HUES48 (cell line): ENCODE measurements at regions not wholly inside any gene's neighbourhood (a gene's known extent, or its start where the extent isn't known, plus 50 kb on each side); places are given as distances from the start of the nearest gene placed in this dataset.

Experiments used
- H3K27ac ChIP-seq: one replicate; pipeline ENCODE4 v1.7.0; 2013; ENCODE audit warnings: low read depth, low read length, inconsistent platforms
- H3K27me3 ChIP-seq: 2 replicates; pipeline ENCODE4 v1.6.1; 2013; ENCODE audit warnings: mild to moderate bottlenecking, low read length; ENCODE audit not compliant: control insufficient read depth, insufficient read depth
- H3K36me3 ChIP-seq: 2 replicates; pipeline ENCODE4 v1.6.1; 2013; ENCODE audit warnings: low read length; ENCODE audit not compliant: control insufficient read depth, insufficient read depth
- H3K4me1 ChIP-seq: 2 replicates; pipeline ENCODE4 v1.6.1; 2013; ENCODE audit warnings: mild to moderate bottlenecking, low read length; ENCODE audit not compliant: control insufficient read depth, insufficient read depth
- H3K4me3 ChIP-seq: 2 replicates; pipeline ENCODE4 v1.5.1; 2013; ENCODE audit warnings: mild to moderate bottlenecking, low read depth, low read length
- H3K9ac ChIP-seq: 2 replicates; pipeline ENCODE4 v1.6.1; 2013; ENCODE audit warnings: mild to moderate bottlenecking, low read depth, low read length, moderate library complexity
- H3K9me3 ChIP-seq: 2 replicates; pipeline ENCODE4 v1.6.1; 2013; ENCODE audit warnings: low read length; ENCODE audit not compliant: control insufficient read depth, insufficient read depth

- H3K36me3 ChIP-seq: no peaks in the 10 kb centered on the region
- H3K4me3 ChIP-seq: no peak overlapping the region
- no peaks in the 10 kb centered on the region for H3K27me3 ChIP-seq
- H3K27ac ChIP-seq: no peak overlapping the region
- peaks cover 2% of the 10 kb centered on the region; the same call in 1 of the 2 replicates for H3K4me1 ChIP-seq
- no peak overlapping the region for H3K9ac ChIP-seq
- no peaks in the 10 kb centered on the region for H3K9me3 ChIP-seq
Observed at GRCh38 chr15:58235961-58236360, 97.8 kb downstream of the AQP9 start.

DNA sequence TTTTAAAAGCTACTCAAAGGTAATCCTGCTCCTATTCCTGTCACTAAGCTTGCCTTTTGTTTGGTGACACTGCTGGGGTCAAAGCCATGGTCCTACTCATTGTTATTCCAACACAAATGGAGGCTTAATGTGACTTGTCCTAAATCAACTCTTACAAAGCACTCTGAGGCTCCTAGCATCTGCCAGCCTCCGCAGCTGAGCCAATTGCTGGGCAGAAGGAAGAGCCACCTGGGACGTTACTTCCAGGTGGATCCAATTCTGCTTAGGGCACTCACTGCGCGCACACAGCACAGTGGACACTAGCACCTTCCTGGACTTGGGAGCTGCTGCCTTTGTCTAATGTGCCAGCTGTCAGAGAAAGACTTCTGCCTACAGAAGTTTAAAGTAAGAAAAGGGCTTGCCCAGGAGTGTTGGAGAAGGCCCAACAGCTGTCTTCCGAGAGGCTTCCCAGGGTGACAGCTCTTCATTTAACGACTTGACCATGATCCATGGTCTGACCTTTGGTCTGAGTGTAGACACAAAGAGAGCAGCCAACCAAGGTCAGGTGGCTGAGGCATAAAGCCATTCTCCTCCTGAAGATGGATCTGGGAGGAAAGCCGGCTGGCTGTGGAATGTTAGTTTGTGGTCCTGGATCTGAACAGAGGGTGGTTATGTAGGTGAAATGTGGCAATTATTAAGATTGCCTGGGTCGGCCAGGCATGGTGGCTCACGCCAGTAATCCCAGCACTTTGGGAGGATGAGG, 102.2 kb downstream of the AQP9 start:
- Histone ChIP-seq H3K27ac (no peak overlapping the region), H3K27me3 (no peaks in the 10 kb centered on the region), H3K9me3 (no peaks in the 10 kb centered on the region), H3K4me3 (no peak overlapping the region), H3K36me3 (no peaks in the 10 kb centered on the region), H3K9ac (no peak overlapping the region), H3K4me1 (no peaks in the 10 kb centered on the region)

DNA sequence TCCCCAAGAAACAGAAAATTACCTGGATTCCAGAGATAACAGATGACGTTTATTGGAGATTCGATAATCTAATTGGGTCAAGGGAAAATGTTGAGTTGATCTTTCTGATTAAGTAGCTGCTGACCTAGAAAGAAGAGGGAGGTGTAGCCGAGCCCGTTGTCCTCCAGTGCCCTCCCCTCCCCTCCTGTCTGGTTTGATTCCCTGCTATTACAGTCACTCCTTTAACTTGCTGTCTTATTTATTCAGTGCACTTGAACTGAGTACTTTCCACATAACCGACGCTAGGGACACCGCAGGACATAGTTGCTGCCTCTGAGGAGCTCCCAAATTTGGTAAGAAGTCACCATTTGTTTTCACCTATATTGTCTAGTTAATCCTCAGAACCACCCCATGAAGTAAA, 103.7 kb downstream of the AQP9 start:
- Histone ChIP-seq H3K9ac (no peak overlapping the region), H3K9me3 (no peaks in the 10 kb centered on the region), H3K27ac (no peak overlapping the region), H3K36me3 (no peaks in the 10 kb centered on the region), H3K4me3 (no peak overlapping the region), H3K4me1 (no peaks in the 10 kb centered on the region), H3K27me3 (no peaks in the 10 kb centered on the region)

GRCh38 chr15:58243070-58243469, 104.9 kb downstream of the AQP9 start:
- H3K9ac ChIP-seq: no peak overlapping the region
- H3K4me3 ChIP-seq: no peak overlapping the region
- no peak overlapping the region for H3K27ac ChIP-seq
- H3K4me1 ChIP-seq: no peaks in the 10 kb centered on the region
- no peaks in the 10 kb centered on the region for H3K36me3 ChIP-seq
- no peaks in the 10 kb centered on the region for H3K9me3 ChIP-seq
- no peaks in the 10 kb centered on the region for H3K27me3 ChIP-seq

GRCh38 chr15:58244536-58244935, 106.4 kb downstream of the AQP9 start:
- Histone ChIP-seq H3K4me1 (no peaks in the 10 kb centered on the region), H3K27ac (no peak overlapping the region), H3K36me3 (no peaks in the 10 kb centered on the region), H3K9me3 (no peaks in the 10 kb centered on the region), H3K4me3 (no peak overlapping the region), H3K9ac (no peak overlapping the region), H3K27me3 (no peaks in the 10 kb centered on the region)

GRCh38 chr15:58246041-58246440, 107.9 kb downstream of the AQP9 start:
- Histone ChIP-seq H3K36me3 (no peaks in the 10 kb centered on the region), H3K27ac (no peak overlapping the region), H3K9ac (no peak overlapping the region), H3K27me3 (no peaks in the 10 kb centered on the region), H3K4me1 (no peaks in the 10 kb centered on the region; the same call in 1 of the 2 replicates), H3K4me3 (no peak overlapping the region), H3K9me3 (no peaks in the 10 kb centered on the region)

DNA sequence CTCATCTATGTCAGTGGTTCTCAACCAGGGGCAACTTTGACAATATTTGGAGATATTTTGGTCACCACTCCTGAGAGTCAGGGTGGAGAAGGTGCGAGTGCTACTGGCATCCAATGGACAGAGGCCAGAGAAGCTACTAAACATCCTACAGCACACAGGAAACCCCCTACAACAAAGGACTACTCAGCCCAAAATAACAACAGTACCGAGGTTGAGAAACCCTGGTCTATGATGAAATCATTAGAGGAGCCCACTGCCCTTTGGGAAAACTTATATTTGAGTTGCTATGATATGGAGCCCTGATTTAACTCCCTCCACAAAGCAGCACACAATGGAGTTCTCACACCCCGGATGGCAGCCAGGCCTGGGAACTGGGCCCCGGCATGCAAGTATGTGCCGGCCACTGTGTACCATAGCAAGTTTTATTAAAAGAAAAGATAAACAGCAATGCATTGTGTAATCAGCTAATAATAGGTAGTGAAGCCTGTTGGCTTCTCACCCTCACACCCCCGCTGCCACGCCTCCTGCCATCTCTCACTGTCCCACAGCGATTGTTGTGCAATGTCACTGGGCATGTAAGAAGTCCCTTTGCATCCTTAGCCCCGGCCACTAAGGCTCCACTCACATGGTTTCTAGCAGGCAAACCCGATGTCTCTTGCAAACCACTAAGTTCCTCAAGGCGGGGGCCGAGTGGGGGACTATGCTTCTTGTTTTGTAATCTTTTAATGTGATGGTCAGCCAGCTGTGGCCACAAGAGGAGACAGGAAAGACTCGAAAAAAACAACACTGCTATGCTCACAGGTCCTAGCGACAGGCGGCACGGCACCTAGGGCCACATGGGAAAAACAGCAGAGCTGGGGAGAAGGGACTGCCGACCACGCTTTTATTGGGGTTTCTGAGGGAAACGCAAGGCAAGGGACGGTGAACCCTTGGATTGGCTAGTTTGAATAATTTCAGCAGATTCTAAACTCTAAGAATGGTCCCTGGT, 110.0 kb downstream of the AQP9 start:
- Histone ChIP-seq H3K27ac (no peak overlapping the region), H3K36me3 (no peaks in the 10 kb centered on the region), H3K9ac (no peak overlapping the region), H3K4me1 (no peaks in the 10 kb centered on the region; the same call in 1 of the 2 replicates), H3K9me3 (no peaks in the 10 kb centered on the region), H3K27me3 (no peaks in the 10 kb centered on the region), H3K4me3 (no peak overlapping the region)

- Histone ChIP-seq H3K9me3 (no peaks in the 10 kb centered on the region), H3K4me1 (no peaks in the 10 kb centered on the region; the same call in 1 of the 2 replicates), H3K9ac (no peak overlapping the region), H3K4me3 (no peak overlapping the region), H3K27me3 (no peaks in the 10 kb centered on the region), H3K27ac (no peak overlapping the region), H3K36me3 (no peaks in the 10 kb centered on the region)
Observed at GRCh38 chr15:58249646-58250312, 111.6 kb downstream of the AQP9 start.

DNA sequence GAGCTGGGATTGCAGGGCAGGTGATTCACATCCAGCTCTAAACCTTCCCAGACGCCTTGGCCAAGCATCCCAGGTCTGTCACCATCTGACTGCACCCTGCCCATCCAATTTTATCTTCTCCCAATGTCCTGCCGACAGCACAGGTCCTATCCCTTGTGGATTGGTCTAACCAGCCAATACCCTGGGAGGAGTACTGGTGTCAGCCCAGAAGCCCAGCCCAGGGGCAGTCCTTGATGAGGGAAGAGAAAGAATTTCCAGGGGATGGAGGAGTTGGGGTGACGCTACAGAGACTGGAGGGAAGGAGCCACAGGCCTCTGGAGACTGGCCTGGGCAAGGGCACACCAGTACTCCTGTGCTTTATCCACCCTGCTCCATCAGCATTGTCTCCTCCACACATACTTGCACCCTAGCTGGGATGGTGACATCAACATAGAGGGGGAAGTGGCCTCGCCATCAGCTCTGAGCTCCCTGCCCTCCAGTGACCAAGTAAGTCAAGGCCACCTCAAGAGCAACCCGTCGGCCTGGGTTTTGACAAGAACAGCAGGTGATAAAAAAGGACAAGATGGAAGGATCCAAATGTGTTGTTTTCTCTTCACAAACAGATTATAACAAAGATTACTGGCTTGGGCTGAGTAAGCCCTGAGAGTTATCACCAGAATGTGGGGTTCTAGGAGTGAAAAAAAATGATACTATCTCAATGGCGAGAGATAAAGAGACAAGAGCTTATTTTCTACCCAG, 114.6 kb downstream of the AQP9 start:
- Histone ChIP-seq H3K4me3 (no peak overlapping the region), H3K9ac (no peak overlapping the region), H3K36me3 (no peaks in the 10 kb centered on the region), H3K27ac (no peak overlapping the region), H3K9me3 (0 out of 2 replicates have a peak, but pooled peaks cover 8% of the 10 kb centered on the region), H3K4me1 (peaks cover 11% of the 10 kb centered on the region), H3K27me3 (no peaks in the 10 kb centered on the region)

DNA sequence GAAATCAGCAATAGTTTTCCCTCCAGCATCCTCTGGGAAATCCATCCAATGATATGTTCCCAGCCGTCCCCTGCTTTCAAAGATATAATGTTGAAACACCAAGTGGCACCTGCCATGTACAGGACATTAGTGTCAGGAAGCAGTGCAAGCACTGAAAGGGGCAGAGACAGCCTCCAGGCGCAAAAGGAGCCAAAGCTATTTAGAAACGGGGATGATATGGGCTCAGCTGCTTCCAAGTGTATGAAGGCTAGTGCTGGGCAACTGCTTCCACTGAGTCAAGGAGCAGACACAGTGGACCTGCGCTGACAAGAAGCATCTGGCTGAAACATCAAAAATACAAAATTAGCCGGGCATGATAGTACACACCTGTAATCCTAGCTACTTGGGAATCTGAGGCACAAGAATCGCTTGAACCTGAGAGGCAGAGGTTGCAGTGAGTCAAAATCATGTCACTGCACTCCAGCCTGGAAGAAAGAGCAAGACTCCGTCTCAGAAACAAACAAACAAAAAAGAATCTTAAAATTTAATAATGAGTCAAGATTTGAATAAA, 119.7 kb downstream of the AQP9 start:
- Histone ChIP-seq H3K4me3 (no peak overlapping the region), H3K27ac (no peak overlapping the region), H3K4me1 (peaks cover 29% of the 10 kb centered on the region), H3K27me3 (no peaks in the 10 kb centered on the region), H3K9me3 (0 out of 2 replicates have a peak, but pooled peaks cover 8% of the 10 kb centered on the region), H3K9ac (no peak overlapping the region), H3K36me3 (no peaks in the 10 kb centered on the region)
